Fibroblast of the conjunctiva (primary cell): ENCODE measurements at regions not wholly inside any gene's neighbourhood (a gene's known extent, or its start where the extent isn't known, plus 50 kb on each side); places are given as distances from the start of the nearest gene placed in this dataset.
A peak's percentile ranks its signal among the peaks of the same experiment; 100 is the strongest.

ENCODE experiments used
- DNase-seq: peaks from one replicate; pipeline ENCODE4 v3.0.0-alpha.2; 2010; ENCODE audit warnings: low read depth

DNA sequence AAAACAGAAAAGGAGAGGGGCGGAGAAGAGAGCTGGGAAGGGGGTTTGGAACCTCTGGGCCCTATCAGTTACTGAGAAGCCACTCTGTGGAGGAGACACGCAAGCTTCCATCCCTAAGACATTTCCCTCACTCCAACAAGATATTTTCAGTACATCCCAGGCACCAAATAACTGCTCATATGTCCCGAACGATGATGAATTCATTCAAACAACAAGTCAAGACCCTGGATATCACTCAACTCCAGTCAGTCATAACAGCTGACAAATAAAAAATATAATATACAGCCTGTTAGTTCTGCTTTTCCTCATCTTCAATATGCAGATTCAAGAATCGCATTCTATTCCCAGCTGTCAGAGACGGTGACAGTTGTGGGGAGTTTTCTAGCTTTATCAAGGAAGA, 104.0 kb upstream of the ZFHX3 start:
- no peak for DNase-seq

DNA sequence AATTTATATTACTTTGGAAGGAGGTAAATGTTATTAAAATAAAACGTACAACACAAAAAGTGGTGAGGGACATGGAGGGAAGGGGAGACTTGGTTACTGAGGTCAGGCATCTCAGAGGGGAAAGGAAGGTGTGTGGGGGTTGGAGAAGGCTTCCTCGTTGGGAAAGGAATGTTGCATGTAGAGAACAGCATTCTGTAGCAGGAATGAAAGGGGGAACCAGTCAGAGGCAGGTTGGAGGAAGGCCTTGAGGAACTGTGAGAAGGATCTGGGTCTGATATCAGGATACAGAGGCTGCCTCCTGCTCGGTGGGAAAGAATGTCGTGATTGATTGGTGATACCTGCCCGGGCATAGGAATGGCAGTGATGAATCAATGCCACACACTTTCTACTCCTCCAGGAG, 103.3 kb upstream of the ZFHX3 start:
- DNase-seq = no peak

DNA sequence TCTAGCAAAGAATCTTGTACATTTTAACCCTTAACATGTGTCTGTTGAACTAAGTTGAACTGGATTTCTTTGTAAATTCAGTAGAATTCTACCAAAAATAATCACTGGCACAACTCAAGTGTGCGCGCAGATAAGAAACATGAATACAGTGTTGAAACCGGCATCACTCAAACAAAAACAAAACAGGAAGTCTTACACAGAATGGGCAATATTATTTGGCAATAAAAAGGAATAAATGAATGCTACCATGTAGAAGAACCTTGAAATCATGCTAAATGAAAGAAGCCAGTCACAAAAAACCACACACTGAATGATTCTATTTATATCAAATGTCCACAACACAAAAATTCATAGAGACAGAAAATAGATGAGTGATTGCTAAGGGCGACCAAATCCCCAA, 102.9 kb upstream of the ZFHX3 start:
- no peak for DNase-seq

DNA sequence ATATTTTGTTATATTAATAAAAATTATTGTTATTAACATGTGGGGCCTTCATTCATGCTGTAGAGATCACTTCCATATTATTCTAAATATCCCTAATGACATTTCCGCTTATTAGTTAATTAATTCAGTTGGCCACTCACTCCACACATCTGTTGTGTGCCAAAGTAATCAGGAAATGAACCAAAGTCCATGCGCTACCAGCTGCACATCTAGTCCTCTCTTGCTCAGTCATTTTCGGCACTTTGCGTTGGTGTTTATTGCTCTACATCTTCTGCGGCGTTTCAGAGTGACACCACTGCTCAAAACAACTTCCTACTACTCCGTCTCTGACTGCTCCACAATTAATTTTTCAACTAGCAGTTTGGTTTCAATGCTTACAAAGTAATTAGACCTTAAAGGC, 101.4 kb upstream of the ZFHX3 start:
- DNase-seq = no peak

DNA sequence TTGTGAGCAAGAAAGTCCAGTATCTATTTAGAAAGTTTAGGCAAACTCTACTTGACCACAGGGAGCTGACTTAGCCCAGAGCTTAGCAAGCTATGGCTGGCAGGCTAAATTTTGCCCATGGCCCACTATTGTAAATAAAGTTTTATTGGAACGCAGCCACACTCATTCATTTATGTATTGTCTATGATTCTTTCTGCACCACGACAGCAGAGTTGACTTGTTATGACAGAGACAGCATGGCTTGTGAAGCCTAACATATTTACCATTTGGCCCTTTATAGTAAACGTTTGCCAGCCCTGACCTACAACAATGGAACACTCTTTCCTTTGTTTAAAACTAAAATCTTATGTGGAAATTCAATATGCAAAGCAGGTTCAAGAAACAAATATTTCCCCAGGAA, 100.0 kb upstream of the ZFHX3 start:
- DNase-seq = no peak

DNA sequence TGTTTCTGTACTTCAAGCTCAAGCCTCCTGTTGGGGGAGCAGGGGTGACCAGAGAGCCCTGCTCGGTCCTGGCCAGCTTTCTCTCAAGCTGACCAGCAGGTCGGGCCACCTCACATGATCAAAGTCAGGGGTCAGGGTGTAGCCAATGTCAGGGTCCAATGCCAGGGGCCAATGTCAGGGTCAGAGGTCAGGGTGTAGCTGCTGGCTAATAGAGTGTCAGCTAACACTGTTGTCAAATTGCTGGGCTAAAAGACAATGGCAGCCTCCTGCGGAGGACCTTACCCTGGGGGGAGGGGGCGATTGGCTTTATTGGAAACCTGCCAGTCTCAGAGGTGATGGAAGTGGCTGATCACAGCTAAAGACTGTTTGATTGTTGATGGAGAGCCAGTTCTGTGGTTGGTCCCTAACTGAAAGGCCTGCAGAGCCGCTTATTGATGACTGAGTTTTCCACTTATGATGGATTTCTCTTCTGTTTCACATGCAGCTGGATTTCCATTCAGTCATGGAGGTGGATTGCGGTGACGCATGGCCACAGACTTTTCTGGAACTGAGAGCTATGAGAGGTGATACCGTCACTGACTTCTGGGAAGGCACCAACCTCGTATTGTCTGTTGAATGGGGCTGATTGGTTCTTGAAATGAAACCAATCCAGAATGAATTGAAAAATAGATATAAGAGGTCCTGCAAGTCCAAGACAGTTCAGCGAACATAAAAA, 97.4 kb upstream of the ZFHX3 start:
- no peak for DNase-seq

DNA sequence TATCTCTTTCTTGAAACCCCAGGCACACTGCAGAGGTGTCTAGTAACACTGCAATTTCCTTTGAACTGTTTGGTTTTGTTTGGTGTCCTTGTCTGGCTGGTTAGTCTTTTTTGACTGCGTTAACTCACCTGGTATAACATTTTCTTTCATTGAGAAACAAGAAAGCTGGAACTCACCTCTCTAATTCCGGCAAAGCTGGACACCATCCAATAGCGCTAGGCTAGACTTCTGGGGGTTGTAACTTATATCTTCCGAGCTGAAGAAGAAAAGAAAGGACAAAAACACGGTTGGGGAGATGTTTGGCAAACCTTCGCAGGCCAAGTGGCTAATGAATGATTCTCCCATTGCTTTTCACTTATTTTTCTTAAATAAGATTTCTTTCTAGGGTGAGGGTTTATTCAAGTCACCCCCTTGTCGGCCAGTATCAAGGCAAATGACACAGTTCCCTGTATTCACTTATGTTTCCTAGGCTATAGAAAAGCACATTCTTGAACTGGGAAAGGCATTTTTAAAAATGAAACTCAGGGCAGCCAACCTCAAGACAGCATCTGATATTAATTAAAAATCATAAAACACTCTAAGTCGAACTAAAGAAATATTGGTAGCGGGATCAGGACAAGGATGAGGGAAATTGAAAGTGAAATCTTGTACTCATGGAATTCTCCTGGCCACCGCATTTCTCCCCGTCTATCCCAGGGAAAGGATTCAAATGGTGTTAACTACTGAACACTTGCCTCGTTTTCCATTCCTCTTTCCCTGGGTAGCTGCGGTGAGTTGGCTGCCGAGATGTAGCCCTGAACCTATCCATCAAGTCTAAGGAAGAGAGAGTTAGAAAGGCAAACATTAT, 95.9 kb upstream of the ZFHX3 start:
- DNase-seq = no peak

DNA sequence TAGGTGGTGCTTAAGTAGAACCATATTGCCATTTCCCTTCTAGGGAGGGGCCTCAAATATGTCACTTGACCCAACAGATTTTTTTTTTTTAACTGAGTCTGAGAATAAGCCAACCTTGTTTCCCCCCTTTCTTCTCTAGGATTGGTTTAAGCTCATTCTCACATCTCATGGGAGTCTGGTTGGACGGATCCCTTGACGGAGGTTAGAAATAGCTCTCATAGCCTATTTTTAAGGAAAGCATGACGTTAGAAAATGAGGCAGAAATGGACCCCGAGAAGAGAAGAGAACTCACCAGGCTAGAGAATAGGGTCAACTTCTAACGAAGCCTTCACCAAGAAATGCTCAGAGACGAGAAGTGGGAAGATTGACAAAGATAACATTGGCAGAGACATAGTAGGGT, 95.1 kb upstream of the ZFHX3 start:
- DNase-seq = no peak

DNA sequence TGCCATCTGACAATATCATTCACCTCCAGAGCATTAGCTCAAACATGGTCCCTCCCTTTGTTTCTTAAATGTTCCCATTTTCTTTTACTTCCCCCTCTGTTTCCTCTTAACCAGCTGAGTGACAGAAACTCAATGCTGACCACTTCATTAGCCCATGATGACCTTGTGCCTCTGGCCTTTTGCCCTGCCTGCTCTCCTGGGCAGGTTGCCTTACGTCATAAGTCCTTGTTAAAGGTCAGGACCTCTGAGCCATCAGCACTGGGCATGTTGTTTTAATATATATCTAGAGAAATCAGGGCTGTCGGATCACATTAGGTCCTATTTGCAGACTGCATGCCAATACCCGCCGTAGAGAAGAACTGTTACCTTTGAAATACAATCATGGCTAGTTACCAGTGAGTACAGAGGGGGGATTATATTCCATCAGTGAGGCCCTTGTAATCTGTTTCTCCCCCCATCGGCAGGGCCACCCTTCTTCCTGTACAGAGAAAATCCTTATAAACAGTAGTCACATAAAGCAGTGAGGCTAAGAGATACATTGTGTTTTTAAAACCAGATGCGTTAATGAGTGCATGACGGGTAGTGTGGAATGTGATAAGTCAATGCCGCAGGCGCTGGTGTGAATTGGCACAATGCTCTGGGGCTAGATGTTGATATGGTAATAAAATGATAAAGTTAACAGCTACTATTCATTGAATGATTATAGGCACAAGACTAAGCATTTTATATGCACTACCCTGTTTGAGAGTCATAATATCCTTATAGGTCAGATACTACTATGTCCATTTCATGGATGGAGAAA, 94.3 kb upstream of the ZFHX3 start:
- no peak for DNase-seq

DNA sequence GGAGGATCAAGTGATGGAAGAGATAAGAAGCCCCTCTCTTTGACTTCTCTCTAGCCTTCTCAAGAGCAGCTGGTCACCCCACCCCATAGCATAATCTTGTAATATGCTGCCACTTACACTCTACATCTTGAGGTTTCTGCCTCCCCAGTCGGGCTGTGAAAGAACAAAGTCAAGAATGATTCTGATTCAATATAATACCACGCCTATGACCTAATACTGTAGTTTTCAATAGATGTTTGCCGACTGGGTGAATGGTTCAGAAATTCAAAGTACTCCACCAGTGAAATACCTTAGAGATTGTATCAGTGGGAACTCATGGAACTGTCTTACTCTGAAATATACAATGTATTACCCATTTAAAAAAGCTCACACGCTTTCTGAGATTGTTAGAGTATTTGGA, 93.0 kb upstream of the ZFHX3 start:
- DNase-seq = no peak

DNA sequence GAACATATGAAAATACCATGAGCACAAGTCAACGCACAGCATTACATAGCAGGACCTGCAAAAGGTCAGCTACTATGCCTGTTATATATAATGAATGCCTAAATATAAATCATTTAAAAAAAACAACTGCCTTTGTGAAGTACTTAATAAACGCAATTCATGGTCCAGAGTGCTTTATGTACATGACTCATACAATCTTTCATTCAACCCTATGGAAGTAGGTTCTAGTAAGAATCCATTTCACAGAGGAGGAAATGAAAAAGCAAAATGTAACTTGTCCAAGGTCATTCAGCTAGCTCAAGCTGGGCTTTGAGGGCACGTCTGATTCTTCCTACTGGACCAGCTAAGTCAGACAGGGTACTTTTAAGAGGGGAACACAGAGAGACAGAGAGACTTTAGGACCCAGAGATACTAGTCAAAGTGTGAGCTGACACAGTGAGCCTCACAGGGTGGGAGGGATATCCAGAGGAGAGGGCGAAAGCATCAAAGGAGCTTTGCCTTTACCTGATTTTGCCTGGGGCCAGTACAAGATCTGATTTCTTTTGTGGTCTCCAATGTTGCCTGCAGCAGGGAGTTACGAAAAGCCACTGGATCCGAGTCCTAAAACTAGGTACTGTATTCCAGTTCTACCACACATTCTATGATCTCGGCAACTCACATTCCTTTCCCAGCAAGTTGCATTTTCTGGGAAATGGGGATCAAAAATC, 83.4 kb upstream of the ZFHX3 start:
- no peak for DNase-seq

DNA sequence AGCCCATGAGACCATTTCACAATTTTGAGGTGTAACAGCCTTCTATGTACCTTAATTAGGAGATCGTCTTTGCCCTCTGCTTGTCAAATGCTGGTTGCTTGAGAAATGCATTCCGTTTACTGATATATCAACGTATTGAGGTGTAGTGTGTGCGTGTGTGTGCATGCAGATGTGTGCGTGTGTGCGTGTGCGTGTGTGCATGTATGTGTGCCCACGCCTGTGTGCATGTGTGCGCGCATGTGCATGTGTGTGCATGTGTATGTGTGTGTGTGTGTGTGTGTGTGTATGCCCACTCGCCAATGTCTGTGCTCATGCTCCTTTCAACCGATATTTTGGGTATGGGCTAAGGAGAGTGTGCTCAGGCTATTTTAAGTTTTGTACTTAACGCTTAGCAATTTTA, 81.5 kb upstream of the ZFHX3 start:
- DNase-seq = no peak

DNA sequence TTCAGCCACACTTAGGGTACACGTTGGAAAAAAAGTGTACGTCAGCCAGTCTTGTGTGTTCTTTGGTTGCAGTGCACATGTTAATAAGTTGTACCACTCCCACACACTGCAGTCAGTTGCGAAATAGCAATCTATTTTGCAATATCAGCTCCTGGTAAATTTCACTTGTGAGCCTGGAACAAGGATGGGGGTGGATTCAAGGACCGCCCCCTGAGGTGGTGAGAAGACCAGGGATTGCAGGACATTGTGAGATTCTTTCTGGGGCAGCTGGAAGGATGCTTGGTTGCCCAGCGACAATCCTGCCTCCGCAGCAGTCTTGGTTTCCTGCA, 78.6 kb upstream of the ZFHX3 start:
- DNase-seq = peak; percentile 90

DNA sequence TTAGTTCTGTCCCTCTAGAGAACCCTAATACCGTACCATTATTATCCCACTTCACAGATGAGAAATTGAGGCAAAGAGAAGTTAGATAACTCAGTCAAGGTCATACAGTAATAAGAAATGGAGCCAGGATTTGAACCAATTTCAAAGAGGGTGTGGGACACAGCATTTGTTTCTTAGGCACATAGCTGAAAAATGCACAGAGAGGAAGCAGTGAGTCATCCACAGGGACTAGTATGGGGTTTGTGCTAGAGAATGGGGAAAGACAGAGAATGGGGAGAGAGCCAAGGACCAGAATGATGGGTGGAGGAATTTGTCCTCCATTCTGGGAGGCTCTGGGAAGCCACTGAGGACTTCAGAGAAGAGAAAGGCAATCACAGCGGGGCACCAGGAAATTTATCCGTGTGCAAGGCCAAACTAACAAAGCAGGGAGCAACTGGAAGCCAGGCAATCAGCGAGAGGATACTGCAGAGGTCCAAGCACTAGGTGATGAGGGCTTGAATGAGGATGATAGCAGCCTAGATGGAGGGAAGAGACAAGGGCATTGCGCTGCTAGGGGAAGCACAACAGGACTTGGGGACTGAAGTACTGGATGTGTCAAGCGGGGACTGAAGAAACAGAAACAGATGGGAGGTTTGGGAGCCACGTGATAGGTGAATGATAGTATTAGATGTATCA, 78.1 kb upstream of the ZFHX3 start:
- DNase-seq = peak; percentile 72

DNA sequence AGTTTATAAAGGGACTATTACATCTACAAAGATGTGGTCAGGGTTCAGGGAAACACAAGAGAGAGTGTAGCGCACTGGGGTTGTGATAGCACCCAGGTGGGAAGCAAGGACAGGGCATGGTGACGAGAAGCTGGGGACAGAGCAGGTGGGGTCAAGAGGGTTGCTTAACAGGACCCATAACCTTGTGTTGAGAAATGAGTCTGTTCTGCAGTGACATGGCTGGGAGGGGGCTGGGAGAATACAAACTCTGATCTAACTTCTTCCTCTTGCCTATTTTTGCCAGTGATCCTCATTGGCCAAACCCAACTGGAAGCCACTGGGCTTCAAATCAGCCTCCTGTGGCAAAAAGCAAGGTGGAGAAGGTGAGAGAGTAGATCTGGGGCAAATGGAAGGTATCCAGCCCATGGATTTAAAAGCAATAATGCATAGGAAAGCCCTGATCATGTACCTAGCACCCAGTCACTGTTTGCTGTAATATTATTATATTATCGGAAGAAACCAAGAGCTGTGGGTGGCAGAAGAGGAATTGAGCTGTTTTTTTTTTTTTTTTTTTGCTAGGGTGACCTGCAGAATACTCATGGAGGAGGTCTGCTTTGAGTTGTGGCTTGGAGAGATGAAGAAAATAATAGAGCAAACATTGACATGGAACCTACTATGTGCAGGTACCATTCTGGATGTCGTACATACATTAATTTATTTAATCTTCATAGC, 76.9 kb upstream of the ZFHX3 start:
- no peak for DNase-seq

DNA sequence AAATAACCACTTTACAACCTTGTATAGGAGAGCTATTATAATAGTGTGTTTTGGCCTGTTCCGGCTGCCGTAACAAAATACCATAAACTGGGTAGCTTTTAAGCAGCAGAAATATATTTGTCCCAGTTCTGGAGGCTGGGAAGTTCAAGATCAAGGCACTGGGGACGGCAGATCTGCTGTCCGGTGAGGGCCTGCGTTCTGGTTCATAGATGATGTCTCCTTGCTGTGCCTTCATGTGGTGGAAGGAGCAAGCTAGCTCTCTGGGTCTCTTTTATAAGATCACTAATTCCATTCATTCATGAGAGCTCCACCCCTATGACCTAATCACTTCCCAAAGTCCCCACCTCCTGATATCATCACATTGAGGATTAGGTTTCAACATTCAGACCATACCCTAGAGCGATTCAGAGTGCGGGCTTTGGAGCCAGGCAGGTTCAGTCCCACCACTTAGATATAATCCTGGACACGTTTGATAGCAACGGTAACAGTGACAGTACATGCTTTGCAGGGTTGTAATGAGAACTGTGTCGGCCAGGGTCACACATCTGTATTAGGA, 76.2 kb upstream of the ZFHX3 start:
- DNase-seq = no peak

DNA sequence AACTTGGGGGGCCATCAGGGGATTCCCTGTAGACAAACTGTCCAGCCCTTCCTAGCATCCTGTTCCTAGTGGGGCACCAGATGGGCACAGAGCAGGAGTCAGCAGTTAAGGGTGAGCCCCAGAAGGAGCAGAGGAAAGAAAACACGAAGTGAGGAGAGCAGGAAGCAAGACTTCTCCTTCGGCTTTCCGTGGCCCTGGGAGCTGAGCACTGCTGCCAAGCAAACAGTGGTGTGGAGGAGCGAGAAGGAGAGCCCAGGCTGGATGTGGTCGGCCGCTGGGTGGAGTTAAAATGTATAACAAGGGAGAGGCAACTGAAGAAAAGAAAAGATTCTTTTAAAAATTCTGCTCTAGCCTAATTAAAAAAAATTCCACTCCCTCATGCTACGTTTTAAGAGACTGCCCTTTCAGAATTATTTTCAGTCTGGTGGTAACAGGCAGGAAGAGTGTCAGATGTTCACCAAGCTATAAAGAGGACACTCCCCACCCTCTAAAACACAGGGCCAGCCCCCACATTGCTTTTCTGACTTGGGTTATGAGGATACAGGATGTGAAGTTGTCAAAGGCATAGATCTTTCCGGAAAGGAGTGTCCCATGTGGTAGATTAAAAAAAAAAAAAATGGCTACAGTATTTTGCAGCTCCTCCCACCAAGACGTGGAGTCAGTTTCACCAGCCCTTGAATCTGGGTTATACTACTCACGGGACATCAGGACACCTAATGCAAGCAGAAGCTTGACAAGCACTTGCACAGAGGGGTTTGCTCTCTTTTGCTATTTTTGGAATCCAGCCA, 74.9 kb upstream of the ZFHX3 start:
- no peak for DNase-seq

DNA sequence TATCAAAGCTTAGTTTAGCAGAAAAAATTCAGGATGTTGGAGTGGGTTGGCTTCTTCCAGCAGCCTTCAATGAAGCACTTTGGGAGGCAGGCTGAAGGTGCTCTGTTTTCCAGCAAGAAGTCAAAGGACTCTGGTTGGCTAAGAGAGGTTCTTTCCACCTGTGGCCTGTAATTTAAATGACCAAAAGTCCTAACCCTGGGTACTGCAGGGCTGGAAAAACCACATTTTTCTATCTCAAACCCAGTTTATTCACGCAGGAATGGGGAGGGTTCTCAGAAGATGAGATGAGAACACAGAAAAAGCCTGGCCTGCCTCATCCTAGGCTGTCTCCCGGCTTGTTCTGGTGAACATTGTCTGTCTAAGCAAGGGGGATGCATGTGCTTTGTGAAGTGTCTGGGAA, 68.6 kb upstream of the ZFHX3 start:
- no peak for DNase-seq

DNA sequence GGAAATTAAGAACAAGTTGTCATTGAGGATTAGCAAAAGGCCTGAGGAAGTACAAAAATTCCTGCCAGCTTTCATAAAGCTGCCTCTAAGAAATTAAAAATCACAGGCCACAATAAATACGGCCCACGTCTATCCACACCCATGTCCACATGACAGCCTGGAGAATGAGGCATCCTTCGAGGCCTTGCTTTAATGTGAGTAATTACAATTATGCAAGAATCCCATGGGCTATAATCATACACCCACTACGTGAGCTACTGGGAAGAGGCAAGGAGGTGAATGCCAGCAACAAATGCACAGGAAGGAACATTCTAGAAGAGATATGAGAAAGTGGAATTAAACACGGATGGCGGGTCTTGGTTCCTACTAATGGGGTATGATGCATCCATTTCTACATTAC, 65.4 kb upstream of the ZFHX3 start:
- no peak for DNase-seq
